ENCODE measurements at regions not wholly inside any gene's neighbourhood (a gene's known extent, or its start where the extent isn't known, plus 50 kb on each side); places are given as distances from the start of the nearest gene placed in this dataset.

GRCh38 chr4:20445933-20446723 is 194.4 kb downstream of the SLIT2 start (continued):
- TF ChIP-seq, protein P1, sequence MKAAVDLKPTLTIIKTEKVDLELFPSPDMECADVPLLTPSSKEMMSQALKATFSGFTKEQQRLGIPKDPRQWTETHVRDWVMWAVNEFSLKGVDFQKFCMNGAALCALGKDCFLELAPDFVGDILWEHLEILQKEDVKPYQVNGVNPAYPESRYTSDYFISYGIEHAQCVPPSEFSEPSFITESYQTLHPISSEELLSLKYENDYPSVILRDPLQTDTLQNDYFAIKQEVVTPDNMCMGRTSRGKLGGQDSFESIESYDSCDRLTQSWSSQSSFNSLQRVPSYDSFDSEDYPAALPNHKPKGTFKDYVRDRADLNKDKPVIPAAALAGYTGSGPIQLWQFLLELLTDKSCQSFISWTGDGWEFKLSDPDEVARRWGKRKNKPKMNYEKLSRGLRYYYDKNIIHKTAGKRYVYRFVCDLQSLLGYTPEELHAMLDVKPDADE (IDR thresholded peaks at IDR 0.05), result no peak
- TF ChIP-seq ZNF114 (CRISPR knock-in tag; IDR thresholded peaks at IDR 0.05) (no peak), ZNF331 (CRISPR knock-in tag; IDR thresholded peaks at IDR 0.05; ENCODE audit: low read depth) (no peak), NANOG (IDR thresholded peaks at IDR 0.05; ENCODE audit: borderline replicate concordance) (no peak)

DNA sequence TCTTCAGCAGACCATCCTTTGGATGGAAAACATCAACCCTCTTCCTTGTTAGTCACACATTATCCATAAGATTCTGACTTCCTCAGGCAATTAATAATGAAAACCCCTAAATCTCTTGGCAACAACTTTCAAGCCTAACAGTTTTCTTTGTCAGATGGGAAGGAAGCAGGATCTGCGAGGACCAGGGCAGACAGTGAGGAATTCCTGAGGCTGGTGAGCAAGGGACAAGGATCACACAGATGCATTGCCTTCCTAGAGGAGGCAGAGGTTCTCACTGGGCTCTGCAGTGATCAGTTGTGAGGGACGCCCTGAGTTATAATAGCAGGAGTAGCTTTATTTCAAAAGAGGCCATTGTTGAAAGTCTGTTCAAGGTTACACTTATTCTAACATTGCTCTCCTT is 195.4 kb downstream of the SLIT2 start:
- no peaks in the 10 kb centered on the region for H3K9me3 Mint-ChIP-seq
- H3K4me1 ChIP-seq (ENCODE audit: insufficient read depth), result no peaks in the 10 kb centered on the region
- no peaks in the 10 kb centered on the region for H3F3A ChIP-seq (replicated peaks; ENCODE audit: low read depth)
- no peak overlapping the region for H3K4me3 ChIP-seq
- no peak overlapping the region for H3K4me3 Mint-ChIP-seq
- H3K27me3 Mint-ChIP-seq (ENCODE audit: insufficient read depth, low read depth, poor library complexity), result no peaks in the 10 kb centered on the region
- H3K4me2 ChIP-seq, result no peak overlapping the region
- TF ChIP-seq ZNF331 (CRISPR knock-in tag; IDR thresholded peaks at IDR 0.05; ENCODE audit: low read depth) (no peak), CREB1 (CRISPR knock-in tag; IDR thresholded peaks at IDR 0.05; ENCODE audit: low read depth) (no peak), ZNF462 (CRISPR knock-in tag; IDR thresholded peaks at IDR 0.05) (no peak)
- H3K9me2 ChIP-seq (ENCODE audit: insufficient read depth), result no peaks in the 10 kb centered on the region
- H3K27ac Mint-ChIP-seq, result peak overlapping the region; percentile 31; the same call in 1 of the 2 replicates
- no peaks in the 10 kb centered on the region for H3K36me3 Mint-ChIP-seq (ENCODE audit: low read depth)
- H3K36me3 ChIP-seq (ENCODE audit: insufficient read depth), result no peaks in the 10 kb centered on the region
- ATAC-seq (peak; percentile 61), DNase-seq (ENCODE audit: low spot score) (peak; percentile 34)
- no peaks in the 10 kb centered on the region for H3K79me2 ChIP-seq (replicated peaks; ENCODE audit: insufficient read depth)
- no peaks in the 10 kb centered on the region for H4K20me1 ChIP-seq (replicated peaks; ENCODE audit: insufficient read depth)
- no peak overlapping the region for H3K27ac ChIP-seq (ENCODE audit: low read depth)
- H3K27me3 ChIP-seq (ENCODE audit: insufficient read depth), result no peaks in the 10 kb centered on the region
- H3K4me1 Mint-ChIP-seq, result peaks cover 5% of the 10 kb centered on the region; the same call in 2 of the 3 replicates
- peak overlapping the region; percentile 39; the same call in 1 of the 2 replicates for H2AFZ ChIP-seq

Data from GM23338 (cell line).